Osteoblast (primary cell): ENCODE measurements at regions not wholly inside any gene's neighbourhood (a gene's known extent, or its start where the extent isn't known, plus 50 kb on each side); places are given as distances from the start of the nearest gene placed in this dataset.

Experiments
- DNase-seq: peaks from one replicate; pipeline ENCODE4 v3.0.0; 2011; ENCODE audit warnings: low spot score, mixed read lengths; ENCODE audit not compliant: insufficient read length; ENCODE audit errors: missing footprints
- H2AFZ ChIP-seq: 2 replicates; pipeline ENCODE4 v1.6.0; 2011; ENCODE audit warnings: mild to moderate bottlenecking, low read length
- H3K27ac ChIP-seq: 2 replicates; pipeline ENCODE4 v1.5.1; 2011; ENCODE audit warnings: mild to moderate bottlenecking, low read depth, low read length, moderate library complexity
- H3K27me3 ChIP-seq: 2 replicates; pipeline ENCODE4 v1.6.0; 2012; ENCODE audit warnings: mild to moderate bottlenecking, control low read depth, inconsistent platforms, low read length, moderate library complexity; ENCODE audit not compliant: insufficient read depth
- H3K36me3 ChIP-seq: 2 replicates; pipeline ENCODE4 v1.5.1; 2011; ENCODE audit warnings: mild to moderate bottlenecking, low read length, control low read depth, moderate library complexity; ENCODE audit not compliant: insufficient read depth
- H3K4me1 ChIP-seq: 2 replicates; pipeline ENCODE4 v1.5.1; 2011; ENCODE audit warnings: mild to moderate bottlenecking, low read length, control low read depth, moderate library complexity; ENCODE audit not compliant: insufficient read depth
- H3K4me2 ChIP-seq: 2 replicates; pipeline ENCODE4 v1.6.0; 2011; ENCODE audit warnings: mild to moderate bottlenecking, low read length; ENCODE audit not compliant: insufficient read depth
- H3K4me3 ChIP-seq: fragments of 200-600 bp; sonication (generic); 3 replicates; pipeline ENCODE4 v1.5.1; 2012; ENCODE audit warnings: mild to moderate bottlenecking, low read length, inconsistent platforms; ENCODE audit not compliant: insufficient read depth
- H3K79me2 ChIP-seq: 2 replicates; pipeline ENCODE4 v1.6.0; 2012; ENCODE audit warnings: mild to moderate bottlenecking, low read length, control low read depth, inconsistent platforms; ENCODE audit not compliant: insufficient read depth
- H3K9me3 ChIP-seq: 2 replicates; pipeline ENCODE4 v1.5.1; 2011; ENCODE audit warnings: low read depth, low read length, control low read depth
- H4K20me1 ChIP-seq: 2 replicates; pipeline ENCODE4 v1.6.0; 2012; ENCODE audit warnings: mild to moderate bottlenecking, low read length, control low read depth; ENCODE audit not compliant: insufficient read depth
- TF ChIP-seq, protein P1 (sequence below): IDR thresholded peaks from 2 replicates; pipeline ENCODE4 v1.5.1; 2011; ENCODE audit warnings: mild to moderate bottlenecking, low read depth, low read length, moderate library complexity; ENCODE audit errors: extremely low read depth

- H3K79me2 ChIP-seq = no peaks in the 10 kb centered on the region
- TF ChIP-seq, protein P1, sequence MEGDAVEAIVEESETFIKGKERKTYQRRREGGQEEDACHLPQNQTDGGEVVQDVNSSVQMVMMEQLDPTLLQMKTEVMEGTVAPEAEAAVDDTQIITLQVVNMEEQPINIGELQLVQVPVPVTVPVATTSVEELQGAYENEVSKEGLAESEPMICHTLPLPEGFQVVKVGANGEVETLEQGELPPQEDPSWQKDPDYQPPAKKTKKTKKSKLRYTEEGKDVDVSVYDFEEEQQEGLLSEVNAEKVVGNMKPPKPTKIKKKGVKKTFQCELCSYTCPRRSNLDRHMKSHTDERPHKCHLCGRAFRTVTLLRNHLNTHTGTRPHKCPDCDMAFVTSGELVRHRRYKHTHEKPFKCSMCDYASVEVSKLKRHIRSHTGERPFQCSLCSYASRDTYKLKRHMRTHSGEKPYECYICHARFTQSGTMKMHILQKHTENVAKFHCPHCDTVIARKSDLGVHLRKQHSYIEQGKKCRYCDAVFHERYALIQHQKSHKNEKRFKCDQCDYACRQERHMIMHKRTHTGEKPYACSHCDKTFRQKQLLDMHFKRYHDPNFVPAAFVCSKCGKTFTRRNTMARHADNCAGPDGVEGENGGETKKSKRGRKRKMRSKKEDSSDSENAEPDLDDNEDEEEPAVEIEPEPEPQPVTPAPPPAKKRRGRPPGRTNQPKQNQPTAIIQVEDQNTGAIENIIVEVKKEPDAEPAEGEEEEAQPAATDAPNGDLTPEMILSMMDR = no peak
- no peak overlapping the region for H3K27ac ChIP-seq
- peaks cover 4% of the 10 kb centered on the region for H3K27me3 ChIP-seq
- no peak overlapping the region for H2AFZ ChIP-seq
- H3K36me3 ChIP-seq = no peaks in the 10 kb centered on the region
- H3K4me1 ChIP-seq = no peaks in the 10 kb centered on the region
- no peaks in the 10 kb centered on the region for H3K9me3 ChIP-seq
- H4K20me1 ChIP-seq = no peaks in the 10 kb centered on the region
- no peak for DNase-seq
- no peak overlapping the region for H3K4me3 ChIP-seq
- H3K4me2 ChIP-seq = no peak overlapping the region
Observed at GRCh38 chr2:168356477-168356835, 99.6 kb upstream of the CERS6 start.

- TF ChIP-seq, protein P1 = no peak
- H3K36me3 ChIP-seq = no peaks in the 10 kb centered on the region
- H3K27me3 ChIP-seq = peaks cover 4% of the 10 kb centered on the region
- H3K27ac ChIP-seq = no peak overlapping the region
- H3K4me3 ChIP-seq = no peak overlapping the region
- no peaks in the 10 kb centered on the region for H3K4me1 ChIP-seq
- no peak overlapping the region for H3K4me2 ChIP-seq
- H3K9me3 ChIP-seq = no peaks in the 10 kb centered on the region
- no peaks in the 10 kb centered on the region for H3K79me2 ChIP-seq
- H4K20me1 ChIP-seq = no peaks in the 10 kb centered on the region
- no peak for DNase-seq
- H2AFZ ChIP-seq = no peak overlapping the region
Observed at GRCh38 chr2:168357797-168358472, 98.1 kb upstream of the CERS6 start.

- Histone ChIP-seq H3K79me2 (no peaks in the 10 kb centered on the region), H2AFZ (no peak overlapping the region), H3K27ac (no peak overlapping the region), H3K27me3 (peaks cover 4% of the 10 kb centered on the region), H4K20me1 (no peaks in the 10 kb centered on the region), H3K36me3 (no peaks in the 10 kb centered on the region), H3K4me1 (no peaks in the 10 kb centered on the region), H3K9me3 (no peaks in the 10 kb centered on the region), H3K4me3 (no peak overlapping the region), H3K4me2 (no peak overlapping the region)
- TF ChIP-seq, protein P1 = no peak
- DNase-seq = no peak
Observed at GRCh38 chr2:168359082-168359481, 97.0 kb upstream of the CERS6 start.

GRCh38 chr2:168363347-168364092, 92.6 kb upstream of the CERS6 start:
- Histone ChIP-seq H3K9me3 (no peaks in the 10 kb centered on the region), H3K4me3 (no peak overlapping the region), H3K27me3 (no peaks in the 10 kb centered on the region), H3K4me1 (no peaks in the 10 kb centered on the region), H3K27ac (no peak overlapping the region), H3K4me2 (no peak overlapping the region), H2AFZ (no peak overlapping the region), H4K20me1 (no peaks in the 10 kb centered on the region), H3K79me2 (no peaks in the 10 kb centered on the region), H3K36me3 (no peaks in the 10 kb centered on the region)
- TF ChIP-seq, protein P1 = no peak
- DNase-seq = no peak
